HepG2 (cell line): ENCODE measurements at regions not wholly inside any gene's neighbourhood (a gene's known extent, or its start where the extent isn't known, plus 50 kb on each side); places are given as distances from the start of the nearest gene placed in this dataset.

Experiments used
- HNRNPL ChIP-seq: fragments of 200-400 bp; formaldehyde crosslinking; IDR thresholded peaks from 2 replicates; pipeline ENCODE4 v1.6.1; 2017; ENCODE audit warnings: mild to moderate bottlenecking, low read depth, low read length
- MED8 ChIP-seq: sonication (generic); formaldehyde crosslinking; IDR thresholded peaks from 2 replicates; pipeline ENCODE4 v1.8.1; 2023; ENCODE audit warnings: mild to moderate bottlenecking, missing genetic modification reagents; ENCODE audit not compliant: insufficient replicate concordance
- ZNF318 ChIP-seq: sonication (generic); formaldehyde crosslinking; IDR thresholded peaks from 2 replicates; pipeline ENCODE4 v1.4.0; 2020; ENCODE audit warnings: mild to moderate bottlenecking, missing genetic modification reagents
- TF ChIP-seq, protein P1 (sequence below): sonication (generic); formaldehyde crosslinking; IDR thresholded peaks from 2 replicates; pipeline ENCODE4 v1.4.0; 2020; ENCODE audit warnings: missing genetic modification reagents

- no peak for TF ChIP-seq ZNF318
- TF ChIP-seq, protein P1, sequence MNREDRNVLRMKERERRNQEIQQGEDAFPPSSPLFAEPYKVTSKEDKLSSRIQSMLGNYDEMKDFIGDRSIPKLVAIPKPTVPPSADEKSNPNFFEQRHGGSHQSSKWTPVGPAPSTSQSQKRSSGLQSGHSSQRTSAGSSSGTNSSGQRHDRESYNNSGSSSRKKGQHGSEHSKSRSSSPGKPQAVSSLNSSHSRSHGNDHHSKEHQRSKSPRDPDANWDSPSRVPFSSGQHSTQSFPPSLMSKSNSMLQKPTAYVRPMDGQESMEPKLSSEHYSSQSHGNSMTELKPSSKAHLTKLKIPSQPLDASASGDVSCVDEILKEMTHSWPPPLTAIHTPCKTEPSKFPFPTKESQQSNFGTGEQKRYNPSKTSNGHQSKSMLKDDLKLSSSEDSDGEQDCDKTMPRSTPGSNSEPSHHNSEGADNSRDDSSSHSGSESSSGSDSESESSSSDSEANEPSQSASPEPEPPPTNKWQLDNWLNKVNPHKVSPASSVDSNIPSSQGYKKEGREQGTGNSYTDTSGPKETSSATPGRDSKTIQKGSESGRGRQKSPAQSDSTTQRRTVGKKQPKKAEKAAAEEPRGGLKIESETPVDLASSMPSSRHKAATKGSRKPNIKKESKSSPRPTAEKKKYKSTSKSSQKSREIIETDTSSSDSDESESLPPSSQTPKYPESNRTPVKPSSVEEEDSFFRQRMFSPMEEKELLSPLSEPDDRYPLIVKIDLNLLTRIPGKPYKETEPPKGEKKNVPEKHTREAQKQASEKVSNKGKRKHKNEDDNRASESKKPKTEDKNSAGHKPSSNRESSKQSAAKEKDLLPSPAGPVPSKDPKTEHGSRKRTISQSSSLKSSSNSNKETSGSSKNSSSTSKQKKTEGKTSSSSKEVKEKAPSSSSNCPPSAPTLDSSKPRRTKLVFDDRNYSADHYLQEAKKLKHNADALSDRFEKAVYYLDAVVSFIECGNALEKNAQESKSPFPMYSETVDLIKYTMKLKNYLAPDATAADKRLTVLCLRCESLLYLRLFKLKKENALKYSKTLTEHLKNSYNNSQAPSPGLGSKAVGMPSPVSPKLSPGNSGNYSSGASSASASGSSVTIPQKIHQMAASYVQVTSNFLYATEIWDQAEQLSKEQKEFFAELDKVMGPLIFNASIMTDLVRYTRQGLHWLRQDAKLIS (CRISPR knock-in tag) = no peak
- TF ChIP-seq HNRNPL = peak; percentile 52; the same call in 1 of the 2 replicates
- TF ChIP-seq MED8 (CRISPR knock-in tag) = no peak
Observed at GRCh38 chr16:50462793-50463507, 85.2 kb upstream of the NKD1 start (continued).
